NCI-H226 (cell line): ENCODE measurements at regions not wholly inside any gene's neighbourhood (a gene's known extent, or its start where the extent isn't known, plus 50 kb on each side); places are given as distances from the start of the nearest gene placed in this dataset.
A peak's percentile ranks its signal among the peaks of the same experiment; 100 is the strongest.

ENCODE experiments used
- DNase-seq: peaks from one replicate; pipeline ENCODE4 v3.0.0-alpha.2; 2015

DNA sequence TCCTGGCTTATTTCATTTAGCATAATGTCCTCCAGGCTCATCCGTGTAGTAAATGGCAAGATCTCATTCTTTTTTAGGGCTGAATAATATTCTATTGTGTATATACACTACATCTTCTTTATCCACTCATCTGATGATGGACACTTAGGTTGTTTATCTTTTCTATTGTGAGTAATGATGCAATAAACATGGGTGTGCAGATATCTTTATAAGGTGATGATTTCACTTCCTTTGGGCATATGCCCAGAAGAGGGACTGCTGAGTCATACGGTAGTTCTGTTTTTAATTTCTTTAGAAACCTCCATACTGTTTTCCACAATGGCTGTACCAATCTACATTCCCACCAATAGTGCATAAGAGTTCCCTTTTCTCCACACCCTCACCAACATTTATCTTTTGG, 317.6 kb upstream of the CNKSR2 start:
- peak; percentile 66 for DNase-seq

DNA sequence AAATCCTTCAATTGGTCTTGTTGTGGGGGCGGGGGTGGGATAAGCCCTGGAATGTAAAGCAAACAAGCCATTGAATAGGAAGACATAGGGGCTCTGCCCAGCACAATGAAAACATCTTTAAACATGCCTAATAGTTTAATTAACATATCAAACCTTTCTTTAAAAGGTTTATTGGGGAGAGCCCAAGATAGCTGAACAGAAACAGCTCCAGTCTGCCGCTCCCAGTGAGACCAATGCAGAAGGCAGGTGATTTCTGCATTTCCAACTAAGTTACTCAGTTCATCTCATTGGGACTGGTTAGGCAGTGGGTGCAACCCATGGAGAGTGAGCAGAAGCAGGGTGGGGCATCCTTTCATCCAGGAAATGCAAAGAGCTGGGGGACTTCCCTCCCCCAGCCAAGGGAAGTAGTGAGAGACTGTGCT, 327.2 kb upstream of the CNKSR2 start:
- no peak for DNase-seq

DNA sequence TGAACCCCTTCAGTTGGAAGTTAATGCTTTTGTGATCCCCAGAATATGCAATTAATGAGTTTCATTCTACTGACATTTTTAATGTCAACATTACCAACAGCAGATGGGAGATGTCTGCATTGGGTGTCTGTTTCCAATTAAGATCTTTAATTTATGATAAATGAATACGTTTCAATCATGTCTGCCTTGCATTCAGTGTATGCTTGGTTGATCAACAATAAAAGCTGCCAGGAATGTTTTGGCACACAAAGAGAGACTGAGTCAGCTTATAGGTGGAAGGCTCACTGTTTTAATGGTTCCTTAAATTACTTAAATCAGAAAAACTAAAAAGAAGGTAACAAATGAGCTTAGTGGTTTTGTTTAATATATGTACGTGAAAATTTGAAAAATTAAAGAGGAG, 359.9 kb upstream of the CNKSR2 start:
- no peak for DNase-seq

DNA sequence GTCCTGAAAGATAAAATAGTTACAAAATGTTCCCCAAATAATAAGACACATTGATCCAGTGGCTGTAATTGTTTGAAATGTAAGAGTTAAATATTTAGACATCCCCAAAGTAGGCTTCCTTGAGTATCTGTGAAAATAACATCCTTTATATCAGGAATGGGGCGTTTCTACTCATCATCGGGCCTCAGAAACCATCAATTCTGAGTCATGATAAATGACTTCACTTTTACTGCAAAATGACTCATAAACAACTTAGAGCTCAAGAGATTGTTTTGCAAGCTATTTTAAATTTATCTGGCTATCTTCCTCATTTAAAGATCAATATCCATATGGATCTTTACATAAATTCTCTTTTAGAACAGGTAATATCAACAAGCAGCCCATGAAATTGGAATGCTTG, 369.4 kb upstream of the CNKSR2 start:
- peak; percentile 49 for DNase-seq

DNA sequence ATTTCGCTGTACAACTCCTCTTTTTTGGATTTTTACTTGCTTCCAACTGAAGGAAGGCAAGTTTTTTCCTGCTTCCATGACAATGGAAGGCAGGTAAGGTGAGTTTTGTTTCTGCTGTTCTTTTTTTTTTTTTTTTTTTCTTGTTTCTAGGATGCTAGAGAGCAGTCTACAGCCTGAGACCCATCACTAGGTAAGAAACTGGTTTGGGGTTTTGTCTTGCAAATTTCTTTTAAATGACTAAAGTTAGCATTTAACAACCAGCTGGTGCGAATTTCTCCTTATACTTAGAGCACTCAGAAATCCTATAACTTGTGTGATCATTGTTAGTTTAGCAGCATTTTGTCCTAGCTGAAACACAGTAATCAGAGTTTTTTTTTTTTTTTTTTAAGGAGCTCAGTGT, 378.4 kb upstream of the CNKSR2 start:
- DNase-seq = no peak

DNA sequence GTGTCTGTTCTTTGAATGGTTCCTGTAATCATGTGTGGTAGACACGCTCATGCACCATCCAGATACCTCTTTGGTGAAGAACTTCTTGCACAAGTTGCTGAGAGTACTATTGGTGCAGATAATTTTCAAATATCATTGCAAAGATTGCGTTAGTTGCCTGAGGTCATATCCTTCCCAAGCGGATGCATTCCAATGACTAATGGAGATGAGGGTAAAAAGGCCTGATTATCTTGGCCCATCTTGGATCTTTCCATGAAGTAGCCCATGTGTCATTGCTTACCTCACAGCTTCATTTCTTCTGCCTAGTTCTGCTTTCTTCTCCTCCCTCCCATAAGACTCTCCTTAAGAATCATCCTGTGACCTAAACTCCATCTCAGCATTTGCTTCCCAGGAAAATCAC, 384.9 kb upstream of the CNKSR2 start:
- peak; percentile 16 for DNase-seq

DNA sequence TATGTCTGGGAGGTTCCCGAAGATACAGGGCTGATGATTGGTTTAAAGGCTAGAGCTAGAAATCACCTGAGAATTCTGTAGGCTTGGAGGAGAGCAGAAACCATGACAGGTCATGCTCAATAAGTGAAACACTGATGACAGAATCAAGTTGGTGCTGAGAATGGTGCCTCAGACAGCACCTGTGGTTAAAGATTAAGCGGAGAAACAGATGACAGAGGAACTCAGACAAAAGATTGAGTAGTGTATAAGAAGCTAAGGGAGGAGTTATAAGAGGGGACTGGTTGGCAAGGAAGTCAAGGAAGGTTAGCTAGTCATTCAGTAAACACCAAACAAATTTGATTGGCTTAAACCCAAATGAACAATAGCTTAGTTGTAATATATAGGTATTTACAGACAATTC, 385.4 kb upstream of the CNKSR2 start:
- DNase-seq = no peak

DNA sequence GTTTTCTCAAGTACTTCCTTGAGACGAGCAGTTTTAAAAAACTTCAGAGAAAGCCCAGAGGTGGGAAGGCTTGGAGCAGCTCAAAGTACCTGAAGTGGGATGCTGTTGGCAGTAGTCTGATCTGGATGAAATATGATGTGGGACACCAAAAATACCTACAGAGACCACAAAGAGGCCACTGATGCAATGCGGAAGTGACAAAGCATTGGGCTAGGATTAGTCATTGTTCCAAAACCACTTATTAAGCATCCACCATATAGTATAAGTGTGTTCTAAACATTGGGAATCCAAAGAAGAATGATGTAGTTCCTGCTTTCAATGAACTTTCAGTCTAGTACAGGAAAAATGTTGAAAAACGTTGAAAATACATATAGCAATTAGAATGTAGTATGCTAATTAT, 386.1 kb upstream of the CNKSR2 start:
- DNase-seq = no peak

DNA sequence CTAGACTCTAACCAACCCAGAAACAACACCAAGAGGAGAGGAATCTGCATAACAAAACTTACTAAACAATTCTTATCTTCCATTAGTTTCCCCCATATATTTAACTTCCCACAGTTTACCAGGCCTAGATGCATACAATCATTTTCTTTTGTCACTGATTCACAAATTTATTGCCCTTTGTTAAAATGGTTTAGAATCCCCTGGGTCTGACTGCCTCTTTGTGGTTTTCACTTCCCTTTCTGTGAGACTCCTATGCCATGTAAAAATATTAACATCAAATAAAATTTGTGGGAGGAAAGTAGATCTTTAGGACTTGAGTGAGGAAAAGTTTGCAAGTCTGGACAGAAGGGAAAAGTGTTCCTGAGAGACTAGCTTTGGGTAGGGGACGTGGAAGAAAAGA, 393.8 kb upstream of the CNKSR2 start:
- DNase-seq = no peak

DNA sequence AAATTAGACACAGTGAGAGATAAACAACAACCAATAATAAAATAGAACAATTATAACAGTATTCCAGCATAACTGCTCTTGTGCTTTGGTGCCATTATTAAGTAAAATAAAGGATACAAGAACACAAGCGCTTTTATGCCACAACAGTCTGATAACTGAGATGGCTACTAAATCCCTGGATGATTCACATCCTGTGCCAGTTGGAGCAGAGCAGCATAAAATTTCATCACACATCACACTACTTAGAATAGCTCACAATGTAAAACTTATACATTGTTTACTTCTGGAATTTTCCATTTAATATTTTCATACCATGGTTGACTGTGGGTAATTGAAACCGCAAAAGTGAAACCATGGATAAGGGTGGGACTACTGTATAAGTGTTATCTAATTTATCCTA, 399.9 kb upstream of the CNKSR2 start:
- DNase-seq = peak; percentile 57

DNA sequence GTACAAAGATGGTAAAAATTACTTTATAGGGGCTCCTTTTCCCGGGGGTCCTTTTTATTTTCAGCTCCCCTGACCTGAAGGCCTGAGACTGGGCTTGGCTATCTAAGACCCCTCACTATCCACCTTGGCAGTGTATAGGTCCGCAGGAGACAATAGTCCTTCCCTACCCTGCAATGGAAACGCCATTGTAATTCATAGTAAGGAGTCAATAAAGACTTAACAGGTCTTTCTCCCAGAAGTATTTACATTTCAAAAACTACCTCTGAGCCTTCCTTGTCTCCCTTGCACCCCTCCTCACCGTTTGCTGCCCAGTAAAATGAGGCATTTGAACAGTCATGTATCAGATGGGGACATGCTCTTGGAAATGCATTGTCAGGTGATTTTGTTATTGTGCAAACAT, 401.2 kb upstream of the CNKSR2 start:
- no peak for DNase-seq

DNA sequence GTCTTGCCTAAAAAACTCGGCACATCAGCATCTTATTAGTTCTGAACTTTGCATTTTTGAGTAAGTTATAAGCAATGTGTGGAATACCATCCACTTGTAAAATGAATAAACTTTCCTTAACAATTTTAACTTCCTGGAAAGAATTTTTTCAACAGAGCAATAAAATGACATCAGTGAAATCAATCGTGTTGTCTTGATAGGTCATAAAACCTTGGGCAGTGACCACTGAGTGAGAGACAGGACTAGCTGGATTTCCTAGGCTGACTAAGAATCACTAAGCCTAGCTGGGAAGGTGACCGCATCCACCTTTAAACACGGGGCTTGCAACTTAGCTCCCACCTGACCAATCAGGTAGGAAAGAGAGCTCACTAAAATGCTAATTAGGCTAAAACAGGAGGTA, 403.0 kb upstream of the CNKSR2 start:
- DNase-seq = no peak

DNA sequence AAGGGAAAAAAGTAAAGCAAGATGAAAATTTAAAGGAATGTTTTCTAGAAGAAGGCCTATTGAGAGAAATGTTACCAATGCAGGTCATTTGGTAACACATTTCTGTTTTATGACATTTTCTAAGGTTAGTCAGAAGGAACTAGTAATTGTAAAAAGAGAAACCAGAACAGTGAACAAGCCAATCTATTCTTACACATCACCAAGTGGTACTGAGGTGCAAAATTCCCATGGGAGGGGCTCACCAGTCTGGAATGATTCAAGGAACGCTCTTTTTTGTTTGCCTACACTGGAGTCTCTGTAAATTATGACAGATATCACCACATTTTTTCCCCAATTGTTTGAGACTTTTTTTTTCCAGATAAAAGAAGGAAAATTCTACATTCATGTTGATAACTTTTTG, 404.7 kb upstream of the CNKSR2 start:
- DNase-seq = no peak

DNA sequence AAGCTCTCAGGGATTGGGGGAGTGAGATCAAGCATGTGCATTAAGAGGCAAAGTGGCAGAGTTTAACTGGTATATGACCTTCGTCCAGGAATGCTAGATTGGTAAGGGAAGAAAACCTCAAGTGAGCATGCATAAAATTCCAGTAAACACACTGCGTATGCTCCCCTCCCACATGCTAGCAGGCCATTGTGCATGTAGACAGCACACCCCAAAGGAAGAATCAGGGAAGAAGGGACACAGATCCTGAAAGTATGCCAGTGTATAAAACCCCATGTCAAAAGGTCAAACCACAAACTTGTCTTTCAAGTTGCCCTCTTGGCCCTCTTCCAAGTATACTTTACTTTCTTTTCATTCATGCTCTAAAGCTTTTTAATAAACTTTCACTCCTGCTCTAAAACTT, 405.2 kb upstream of the CNKSR2 start:
- peak; percentile 77 for DNase-seq

DNA sequence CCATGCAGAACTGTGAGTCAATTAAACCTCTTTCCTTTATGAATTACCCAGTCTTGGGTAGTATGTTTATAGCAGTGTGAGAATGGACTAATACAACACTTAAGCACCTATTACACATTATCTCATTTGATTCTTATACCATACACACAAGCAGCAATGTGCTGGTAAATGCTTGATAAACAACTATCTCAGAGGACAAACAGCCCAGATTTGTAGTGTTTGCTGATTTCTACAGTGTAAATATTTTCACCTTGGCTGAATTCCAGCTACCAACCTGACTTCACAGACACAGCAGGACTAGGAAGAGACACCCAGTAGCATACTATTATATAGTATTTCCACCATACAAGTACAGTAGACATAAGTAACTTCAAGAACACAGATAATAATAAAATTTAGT, 406.5 kb upstream of the CNKSR2 start:
- no peak for DNase-seq

DNA sequence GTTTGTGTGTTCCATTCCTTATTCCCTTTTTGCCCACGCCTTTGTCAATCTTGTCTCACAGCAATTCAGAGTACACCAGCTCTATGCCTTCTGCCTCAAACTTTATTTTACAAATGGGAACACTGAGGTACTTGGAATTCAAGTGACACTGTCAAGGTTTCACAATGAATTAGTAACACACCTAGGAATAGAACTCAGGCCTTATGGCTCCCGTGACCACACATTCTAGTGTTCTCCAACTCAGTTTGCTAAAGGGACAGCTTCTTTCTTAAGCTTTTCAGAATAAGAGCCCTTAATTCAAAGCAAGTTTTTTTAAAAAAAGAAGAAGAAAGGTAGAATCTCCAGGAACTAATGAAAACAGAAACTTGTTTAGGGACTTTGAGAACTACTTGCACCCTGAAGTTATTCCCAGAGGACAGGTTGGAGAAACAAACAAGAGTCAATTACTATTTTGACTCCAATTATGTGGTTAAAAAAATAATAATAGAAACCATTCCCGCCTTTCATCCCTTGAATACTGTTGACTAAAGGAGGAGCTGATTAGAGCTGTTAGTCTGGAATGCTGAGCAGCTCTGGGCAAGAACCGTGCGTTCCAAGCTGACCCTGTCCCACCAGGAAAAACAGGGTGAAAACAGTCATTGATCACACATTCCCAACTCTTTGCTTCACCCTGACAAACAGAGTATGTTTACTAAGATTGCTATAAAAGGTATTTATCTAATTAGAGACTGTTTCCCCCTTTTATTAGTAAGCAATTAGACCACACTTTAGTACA, 408.8 kb upstream of the CNKSR2 start:
- no peak for DNase-seq

DNA sequence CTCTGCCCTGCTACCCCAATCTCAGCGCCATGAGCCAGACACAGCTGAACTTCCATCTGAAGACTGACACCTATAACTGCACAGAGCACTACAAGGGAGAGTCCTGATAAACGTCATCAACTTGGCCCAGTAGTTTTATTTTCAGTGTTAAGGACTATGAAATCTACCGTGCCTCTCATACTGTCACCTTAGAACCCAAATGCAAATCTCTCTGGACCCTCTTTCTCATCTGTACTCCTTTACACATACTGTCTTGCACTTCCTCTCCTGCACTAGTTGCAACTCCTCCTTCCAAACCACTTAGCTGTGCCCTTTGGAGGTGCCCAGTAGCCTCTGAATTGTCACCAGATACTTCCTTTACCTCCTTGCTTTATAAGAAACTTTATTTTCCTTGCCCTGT, 420.2 kb upstream of the CNKSR2 start:
- no peak for DNase-seq

DNA sequence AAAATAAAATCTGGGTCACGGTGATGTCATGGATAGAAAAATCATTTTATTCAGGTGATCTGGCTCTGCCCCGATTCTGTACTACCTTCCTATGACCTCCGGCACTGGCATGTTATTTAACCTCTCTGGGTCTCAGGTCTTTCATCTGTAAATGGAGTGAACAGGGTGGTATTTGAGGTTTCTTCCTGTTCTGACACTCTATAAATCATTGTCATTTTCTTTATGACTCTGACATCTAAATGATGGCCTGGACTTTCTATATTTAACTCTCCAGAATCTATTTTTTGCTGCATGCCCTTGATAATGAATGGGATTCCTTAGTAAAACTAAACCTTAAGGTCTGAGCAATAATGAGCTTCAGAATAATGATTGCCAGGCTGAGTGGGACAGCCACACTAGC, 422.0 kb upstream of the CNKSR2 start:
- no peak for DNase-seq

DNA sequence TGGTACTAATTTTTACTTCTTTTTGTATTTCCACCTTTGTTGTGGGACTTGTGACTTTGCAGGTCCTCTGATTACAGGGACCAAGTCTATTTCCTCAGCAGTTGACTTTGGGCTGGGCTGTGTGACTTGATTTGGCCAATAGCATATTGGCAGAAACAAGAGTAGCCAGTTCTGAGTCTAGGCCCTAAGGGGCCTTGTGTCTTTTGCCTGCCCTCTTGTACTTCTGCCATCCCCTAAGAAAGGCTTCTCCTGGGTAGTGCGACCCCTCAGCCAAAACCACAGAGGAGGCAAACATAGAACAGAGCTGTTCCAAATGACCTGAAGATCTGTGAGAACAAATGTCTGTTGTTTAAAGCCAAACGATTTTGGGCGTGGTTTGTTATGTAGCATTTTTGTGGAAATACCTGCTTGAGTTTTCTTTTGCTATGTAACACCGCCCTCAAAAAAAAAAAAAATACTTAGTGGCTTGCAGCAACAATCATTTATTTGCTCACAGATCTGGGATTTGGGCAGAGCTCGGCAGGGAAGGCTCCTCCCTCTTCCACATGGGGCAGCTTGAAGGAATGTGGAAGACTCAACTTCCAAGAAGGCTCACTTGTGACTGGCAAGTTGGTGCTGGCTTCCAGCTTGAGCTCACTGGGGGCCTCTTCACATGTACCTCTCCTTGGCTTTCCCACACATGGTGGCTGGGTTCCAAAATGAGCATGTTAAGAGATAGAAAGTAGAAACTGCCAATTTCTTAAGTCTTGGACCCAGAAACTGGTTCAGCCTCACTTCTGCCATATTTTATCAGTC, 423.0 kb upstream of the CNKSR2 start:
- DNase-seq = no peak

DNA sequence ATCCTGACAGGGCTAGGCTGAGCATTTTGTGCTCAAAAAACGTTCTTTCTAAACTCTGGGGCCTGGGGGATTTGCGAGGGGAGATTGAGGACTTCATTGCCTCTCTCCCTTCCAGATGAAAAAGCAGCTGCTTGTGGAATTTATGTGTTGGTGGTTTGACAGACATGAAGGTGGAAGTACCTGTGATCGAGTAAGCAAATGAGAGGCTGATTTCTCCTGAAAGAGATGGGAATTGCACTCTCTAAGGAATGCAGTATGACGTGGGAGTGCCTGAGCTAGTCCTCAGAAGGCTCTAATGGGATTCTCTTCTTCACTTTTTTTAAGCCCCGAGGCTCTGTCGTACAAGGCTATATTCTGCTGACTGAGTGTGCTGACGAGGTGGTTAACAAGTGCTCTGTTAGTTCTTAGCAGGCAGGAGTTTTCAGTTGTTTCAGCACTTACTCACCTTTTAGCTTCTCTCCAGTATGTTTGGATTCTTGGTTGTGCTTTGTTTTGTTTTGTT, 426.8 kb upstream of the CNKSR2 start:
- peak; percentile 69 for DNase-seq

DNA sequence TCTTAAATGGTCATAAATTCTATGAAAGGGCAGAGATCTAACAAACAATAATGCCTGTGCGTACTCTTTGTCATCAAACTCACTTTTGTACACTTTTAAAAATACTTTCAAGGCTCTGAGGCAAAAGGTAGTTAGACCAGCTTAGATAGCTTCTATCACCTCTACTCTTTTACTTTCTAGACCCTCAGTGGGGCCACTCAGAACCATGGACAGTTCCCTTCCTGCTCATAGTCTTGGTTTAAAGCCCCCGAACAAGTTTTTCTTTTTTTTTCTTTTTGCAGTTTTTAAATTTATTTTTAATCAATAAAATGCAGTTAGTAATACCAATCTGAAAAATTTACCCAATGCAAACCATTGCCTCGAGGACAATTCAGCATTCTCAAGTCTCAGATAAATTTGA, 460.5 kb upstream of the CNKSR2 start:
- DNase-seq = no peak

DNA sequence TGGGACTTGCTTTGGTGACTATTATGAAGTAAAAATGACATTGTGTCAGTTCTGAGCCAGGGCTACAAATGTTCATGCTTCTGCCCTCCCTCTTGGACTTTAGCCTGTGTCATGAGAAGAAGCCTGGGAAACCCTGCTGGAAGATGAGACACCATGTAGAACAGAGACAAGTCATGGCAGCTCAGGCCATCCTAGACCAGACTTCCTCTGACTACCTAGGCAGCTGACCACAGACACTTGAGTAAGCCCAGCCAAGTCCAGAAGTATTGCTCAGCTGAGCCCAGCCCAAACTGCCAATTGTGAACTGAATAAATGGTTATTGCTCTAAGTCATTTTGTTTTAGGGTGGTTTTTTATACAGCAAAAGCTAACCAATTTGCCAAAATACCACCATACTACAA, 467.6 kb upstream of the CNKSR2 start:
- peak; percentile 22 for DNase-seq

DNA sequence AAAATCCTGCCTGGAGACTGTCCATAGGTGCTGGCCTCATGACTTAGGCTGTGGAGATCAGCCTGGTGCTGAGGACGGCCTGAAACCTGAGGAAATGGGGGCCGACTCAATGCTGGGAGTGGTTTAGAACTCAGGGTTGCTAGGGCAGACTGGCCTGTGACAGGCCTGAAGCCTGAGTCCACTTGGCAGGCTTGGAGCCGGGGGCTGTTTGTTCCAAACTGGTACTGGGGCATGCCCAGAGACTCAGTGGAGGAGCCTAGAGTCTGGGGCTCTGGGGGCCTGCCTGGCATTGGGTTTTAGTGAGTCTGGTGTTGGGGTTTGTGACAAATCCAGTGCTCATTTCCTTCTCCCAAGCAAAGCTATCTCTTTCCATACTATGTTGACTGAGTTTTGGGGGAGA, 489.7 kb upstream of the CNKSR2 start:
- no peak for DNase-seq

DNA sequence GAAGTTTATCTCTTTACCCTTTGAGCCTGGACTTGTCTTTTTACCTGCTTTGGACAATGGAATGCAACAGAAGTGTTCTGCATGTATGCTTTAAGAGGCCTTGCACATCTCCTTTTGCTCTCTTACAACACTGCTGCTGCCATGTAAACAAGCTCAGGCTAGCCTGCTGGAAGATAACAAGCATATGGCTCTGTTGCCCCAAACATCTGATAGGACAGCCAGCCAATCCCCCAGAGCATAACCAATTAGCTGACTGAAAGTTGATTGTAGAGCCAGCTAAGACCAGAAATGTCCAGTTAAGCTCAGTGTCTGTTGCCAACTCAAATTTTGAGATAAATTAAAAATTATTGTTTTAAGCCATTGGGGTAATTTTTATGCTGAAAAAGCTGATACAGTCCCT, 510.6 kb upstream of the CNKSR2 start:
- DNase-seq = no peak
